Kidney (tissue), 13 donors: ENCODE measurements at regions not wholly inside any gene's neighbourhood (a gene's known extent, or its start where the extent isn't known, plus 50 kb on each side); places are given as distances from the start of the nearest gene placed in this dataset.
A peak's percentile ranks its signal among the peaks of the same experiment; 100 is the strongest.

ENCODE experiments used
- DNase-seq, 5 donors: peaks; one replicate each; pipeline ENCODE4 v3.0.0-alpha.2; 2013 to 2020
- FAIRE-seq: peaks from 2 replicates; lab custom pipeline; 2012; peaks lifted over from hg19 to GRCh38; lab: Jason Lieb, UNC
- H3K27ac ChIP-seq, 2 donors: one replicate each; pipeline ENCODE4 v1.7.0; 2013; ENCODE audit warnings: low read depth in 2 of 2, low read length in 2 of 2, inconsistent platforms in 1 of 2
- H3K27me3 ChIP-seq: one replicate; pipeline ENCODE4 v1.7.1; 2013; ENCODE audit warnings: low read length, inconsistent platforms; ENCODE audit not compliant: control insufficient read depth, insufficient read depth
- H3K36me3 ChIP-seq, 3 donors: one replicate each; pipeline versions ENCODE4 v1.7.0 to v1.7.1; 2013; ENCODE audit warnings: low read length in 3 of 3, control low read depth in 1 of 3, inconsistent platforms in 1 of 3; ENCODE audit not compliant: insufficient read depth in 3 of 3, control insufficient read depth in 2 of 3
- H3K4me1 ChIP-seq, 3 donors: one replicate each; pipeline versions ENCODE4 v1.7.0 to v1.7.1; 2013; ENCODE audit warnings: low read length in 3 of 3, inconsistent platforms in 1 of 3, low read depth in 1 of 3; ENCODE audit not compliant: control insufficient read depth in 2 of 3, insufficient read depth in 2 of 3
- H3K4me3 ChIP-seq, 3 donors: one replicate each; pipeline versions ENCODE4 v1.7.0 to v1.8.1; 2013; ENCODE audit warnings: low read length in 3 of 3, control low read depth in 1 of 3, inconsistent platforms in 1 of 3
- H3K9ac ChIP-seq, 3 donors: one replicate each; pipeline versions ENCODE4 v1.7.0 to v1.7.1; 2013; ENCODE audit warnings: low read length in 3 of 3, control low read depth in 1 of 3, inconsistent platforms in 1 of 3
- H3K9me3 ChIP-seq, 3 donors: one replicate each; pipeline versions ENCODE4 v1.7.0 to v1.7.1; 2013; ENCODE audit warnings: low read length in 3 of 3, control low read depth in 1 of 3, inconsistent platforms in 1 of 3; ENCODE audit not compliant: control insufficient read depth in 2 of 3, insufficient read depth in 1 of 3
- CTCF ChIP-seq: IDR thresholded peaks from 3 replicates; pipeline ENCODE4 v1.5.1; 2012; ENCODE audit warnings: mild to moderate bottlenecking, moderate library complexity, borderline replicate concordance; ENCODE audit not compliant: insufficient read depth; ENCODE audit errors: extremely low read depth
- intact Hi-C: fragments of 100-400 bp; cut with DNase I; formaldehyde crosslinking; loops from one replicate; pipeline ENCODE4 v1.11.1; 2022
- donor health status: control.
- donor health status: control.
- donor health status: control.
- donor health status: control.
- donor health status: control.
- donor health status: DM: yes; HTN: yes; CAD: no.
- donor health status: Normal renal cell carcinoma (clear cell type).

GRCh38 chr3:110614186-110614585 is 457.4 kb upstream of the NECTIN3 start:
- Histone ChIP-seq H3K9me3 (no peaks in the 10 kb centered on the region), H3K4me3 (no peak overlapping the region), H3K27ac (no peak overlapping the region), H3K27me3 (no peaks in the 10 kb centered on the region), H3K4me1 (no peaks in the 10 kb centered on the region), H3K9ac (no peak overlapping the region), H3K36me3 (no peaks in the 10 kb centered on the region)
- no peak for FAIRE-seq
- DNase-seq = peak in 2 of 5 donors; percentile 37 to 68
- TF ChIP-seq CTCF = no peak
- intact Hi-C loops = no loop called here

GRCh38 chr3:110615454-110615853 is 456.2 kb upstream of the NECTIN3 start:
- intact Hi-C loops = no loop called here
- no peaks in the 10 kb centered on the region for H3K36me3 ChIP-seq
- H3K27me3 ChIP-seq = no peaks in the 10 kb centered on the region
- H3K4me3 ChIP-seq = no peak overlapping the region
- no peaks in the 10 kb centered on the region for H3K9me3 ChIP-seq
- DNase-seq = no peak
- H3K4me1 ChIP-seq = no peaks in the 10 kb centered on the region
- H3K9ac ChIP-seq = no peak overlapping the region
- no peak for FAIRE-seq
- no peak overlapping the region for H3K27ac ChIP-seq
- no peak for TF ChIP-seq CTCF

GRCh38 chr3:110618512-110619226 is 452.9 kb upstream of the NECTIN3 start:
- no peaks in the 10 kb centered on the region for H3K9me3 ChIP-seq
- DNase-seq (no peak), FAIRE-seq (no peak)
- H3K4me3 ChIP-seq = no peak overlapping the region
- no peak overlapping the region for H3K9ac ChIP-seq
- no peaks in the 10 kb centered on the region for H3K27me3 ChIP-seq
- intact Hi-C loops = no loop called here
- H3K36me3 ChIP-seq = no peaks in the 10 kb centered on the region
- no peak overlapping the region for H3K27ac ChIP-seq
- H3K4me1 ChIP-seq = no peaks in the 10 kb centered on the region
- no peak for TF ChIP-seq CTCF

GRCh38 chr3:110620118-110620517 is 451.5 kb upstream of the NECTIN3 start:
- Histone ChIP-seq H3K9ac (no peak overlapping the region), H3K4me3 (no peak overlapping the region), H3K27ac (no peak overlapping the region), H3K27me3 (no peaks in the 10 kb centered on the region), H3K9me3 (no peaks in the 10 kb centered on the region), H3K4me1 (no peaks in the 10 kb centered on the region), H3K36me3 (no peaks in the 10 kb centered on the region)
- intact Hi-C loops = no loop called here
- DNase-seq (no peak), FAIRE-seq (no peak)
- TF ChIP-seq CTCF = no peak
